Stimulated activated naive CD8-positive, alpha-beta T cell treated with anti-CD3 and anti-CD28 coated beads, Interleukin-15, amount 100 ng/mL, for 72 hours (primary cell): ENCODE measurements at regions not wholly inside any gene's neighbourhood (a gene's known extent, or its start where the extent isn't known, plus 50 kb on each side); places are given as distances from the start of the nearest gene placed in this dataset.
A peak's percentile ranks its signal among the peaks of the same experiment; 100 is the strongest.
"Not testable (repeated sequence)": the region's sequence is repeated elsewhere in the genome, so short reads cannot be mapped to it uniquely, and the experiment has no call there.

Experiments used
- ATAC-seq: fragments of 150-1000 bp; cut with Tn5 transposase; 2 replicates; pipeline ENCODE4 v1.10.0; 2021; ENCODE audit warnings: mild to moderate bottlenecking, moderate library complexity
- DNase-seq, 2 donors: peaks; one replicate each; pipeline ENCODE4 v3.0.0; 2021 to 2022
- H3K27ac Mint-ChIP-seq, 2 donors: one replicate each; pipeline ENCODE4 v1.8.0; 2022; ENCODE audit warnings: mild to moderate bottlenecking in 2 of 2, mixed read lengths in 2 of 2, moderate library complexity in 2 of 2
- H3K27me3 Mint-ChIP-seq: one replicate; pipeline ENCODE4 v1.8.0; 2022; ENCODE audit warnings: mixed read lengths
- H3K4me1 Mint-ChIP-seq: one replicate; pipeline ENCODE4 v1.8.0; 2022; ENCODE audit warnings: mild to moderate bottlenecking, mixed read lengths
- H3K4me3 Mint-ChIP-seq, 2 donors: one replicate each; pipeline ENCODE4 v1.8.0; 2022; ENCODE audit warnings: mild to moderate bottlenecking in 2 of 2, mixed read lengths in 2 of 2, moderate library complexity in 1 of 2
- H3K9me3 Mint-ChIP-seq, 2 donors: one replicate each; pipeline ENCODE4 v1.8.0; 2022; ENCODE audit warnings: mixed read lengths in 2 of 2

GRCh38 chr11:47928426-47928825 is 51.9 kb upstream of the PTPRJ start:
- H3K9me3 Mint-ChIP-seq, result no peaks in the 10 kb centered on the region
- H3K27ac Mint-ChIP-seq, result no peak overlapping the region
- peaks cover 21% of the 10 kb centered on the region for H3K4me1 Mint-ChIP-seq
- H3K27me3 Mint-ChIP-seq, result no peaks in the 10 kb centered on the region
- ATAC-seq (no peak), DNase-seq (no peak)
- H3K4me3 Mint-ChIP-seq, result no peak overlapping the region

GRCh38 chr11:47924184-47924691 is 56.1 kb upstream of the PTPRJ start:
- Mint-ChIP-seq H3K4me3 (no peak overlapping the region), H3K4me1 (peaks cover 40% of the 10 kb centered on the region), H3K27ac (no peak overlapping the region), H3K9me3 (no peaks in the 10 kb centered on the region), H3K27me3 (no peaks in the 10 kb centered on the region)
- ATAC-seq (no peak), DNase-seq (no peak)

- no peaks in the 10 kb centered on the region for H3K9me3 Mint-ChIP-seq
- ATAC-seq, result no peak
- DNase-seq, result no peak
- peak overlapping the region in 1 of 2 donors; percentile 54 for H3K27ac Mint-ChIP-seq
- H3K27me3 Mint-ChIP-seq, result no peaks in the 10 kb centered on the region
- H3K4me3 Mint-ChIP-seq, result no peak overlapping the region
- H3K4me1 Mint-ChIP-seq, result peaks cover 45% of the 10 kb centered on the region
Measured at GRCh38 chr11:47923667-47924066, 56.7 kb upstream of the PTPRJ start.

GRCh38 chr11:47921080-47921555 is 59.2 kb upstream of the PTPRJ start:
- not testable (repeated sequence) for H3K27me3 Mint-ChIP-seq, H3K9me3 Mint-ChIP-seq, ATAC-seq, DNase-seq
- H3K4me3 Mint-ChIP-seq, result peak overlapping the region; percentile 1 to 10
- peak overlapping the region; percentile 7 to 54 for H3K27ac Mint-ChIP-seq
- peaks cover 48% of the 10 kb centered on the region for H3K4me1 Mint-ChIP-seq

GRCh38 chr11:47918882-47919495 is 61.4 kb upstream of the PTPRJ start:
- Mint-ChIP-seq H3K9me3 (no peaks in the 10 kb centered on the region), H3K4me1 (peaks cover 49% of the 10 kb centered on the region), H3K4me3 (no peak overlapping the region), H3K27me3 (no peaks in the 10 kb centered on the region), H3K27ac (peak overlapping the region; percentile 44 to 56)
- no peak for DNase-seq
- ATAC-seq, result no peak

GRCh38 chr11:47918370-47918690 is 62.0 kb upstream of the PTPRJ start:
- no peak for DNase-seq
- no peaks in the 10 kb centered on the region for H3K27me3 Mint-ChIP-seq
- no peak overlapping the region for H3K4me3 Mint-ChIP-seq
- H3K9me3 Mint-ChIP-seq, result no peaks in the 10 kb centered on the region
- no peak for ATAC-seq
- peaks cover 48% of the 10 kb centered on the region for H3K4me1 Mint-ChIP-seq
- no peak overlapping the region for H3K27ac Mint-ChIP-seq

- no peak overlapping the region for H3K27ac Mint-ChIP-seq
- no peaks in the 10 kb centered on the region for H3K9me3 Mint-ChIP-seq
- H3K4me3 Mint-ChIP-seq, result no peak overlapping the region
- H3K4me1 Mint-ChIP-seq, result peaks cover 48% of the 10 kb centered on the region
- no peak for ATAC-seq
- DNase-seq, result no peak
- H3K27me3 Mint-ChIP-seq, result no peaks in the 10 kb centered on the region
Measured at GRCh38 chr11:47917599-47918369, 62.6 kb upstream of the PTPRJ start.

- DNase-seq, result no peak
- H3K4me1 Mint-ChIP-seq, result peaks cover 45% of the 10 kb centered on the region
- H3K27me3 Mint-ChIP-seq, result no peaks in the 10 kb centered on the region
Measured at GRCh38 chr11:47916361-47916841, 64.0 kb upstream of the PTPRJ start.

GRCh38 chr11:47915783-47916182 is 64.6 kb upstream of the PTPRJ start:
- peak overlapping the region in 1 of 2 donors; percentile 10 for H3K4me3 Mint-ChIP-seq
- DNase-seq, result no peak
- peaks cover 39% of the 10 kb centered on the region for H3K4me1 Mint-ChIP-seq

More at GRCh38 chr11:47916361-47916841, 64.0 kb upstream of the PTPRJ start:
- no peak for ATAC-seq
- Mint-ChIP-seq H3K9me3 (no peaks in the 10 kb centered on the region), H3K4me3 (no peak overlapping the region), H3K27ac (peak overlapping the region in 1 of 2 donors; percentile 4)

GRCh38 chr11:47915374-47915773 is 65.0 kb upstream of the PTPRJ start:
- ATAC-seq, result peak; percentile 39
- H3K27ac Mint-ChIP-seq, result peak overlapping the region in 1 of 2 donors; percentile 74
- H3K27me3 Mint-ChIP-seq, result no peaks in the 10 kb centered on the region
- H3K9me3 Mint-ChIP-seq, result no peaks in the 10 kb centered on the region
- H3K4me1 Mint-ChIP-seq, result peaks cover 35% of the 10 kb centered on the region
- no peak for DNase-seq
- H3K4me3 Mint-ChIP-seq, result peak overlapping the region in 1 of 2 donors; percentile 10

More at GRCh38 chr11:47915783-47916182, 64.6 kb upstream of the PTPRJ start:
- no peaks in the 10 kb centered on the region for H3K27me3 Mint-ChIP-seq
- H3K27ac Mint-ChIP-seq, result peak overlapping the region in 1 of 2 donors; percentile 4
- no peaks in the 10 kb centered on the region for H3K9me3 Mint-ChIP-seq
- ATAC-seq, result no peak

- Mint-ChIP-seq H3K9me3 (no peaks in the 10 kb centered on the region), H3K27me3 (no peaks in the 10 kb centered on the region), H3K4me1 (peaks cover 28% of the 10 kb centered on the region), H3K27ac (no peak overlapping the region), H3K4me3 (no peak overlapping the region)
- no peak for DNase-seq
- ATAC-seq, result no peak
Measured at GRCh38 chr11:47914743-47915142, 65.6 kb upstream of the PTPRJ start.

GRCh38 chr11:47913529-47914244 is 65.5 kb upstream of the NUP160 start:
- H3K27ac Mint-ChIP-seq, result peak overlapping the region in 1 of 2 donors; percentile 60
- ATAC-seq, result no peak
- H3K27me3 Mint-ChIP-seq, result no peaks in the 10 kb centered on the region
- peaks cover 18% of the 10 kb centered on the region for H3K4me1 Mint-ChIP-seq
- H3K4me3 Mint-ChIP-seq, result no peak overlapping the region
- DNase-seq, result no peak
- H3K9me3 Mint-ChIP-seq, result no peaks in the 10 kb centered on the region

GRCh38 chr11:47912843-47913437 is 64.8 kb upstream of the NUP160 start:
- H3K27ac Mint-ChIP-seq, result no peak overlapping the region
- ATAC-seq (no peak), DNase-seq (no peak)
- no peak overlapping the region for H3K4me3 Mint-ChIP-seq
- H3K27me3 Mint-ChIP-seq, result no peaks in the 10 kb centered on the region
- H3K9me3 Mint-ChIP-seq, result no peaks in the 10 kb centered on the region
- peaks cover 16% of the 10 kb centered on the region for H3K4me1 Mint-ChIP-seq

GRCh38 chr11:47911149-47911548 is 63.0 kb upstream of the NUP160 start:
- peaks cover 14% of the 10 kb centered on the region for H3K4me1 Mint-ChIP-seq
- H3K27ac Mint-ChIP-seq, result peak overlapping the region in 1 of 2 donors; percentile 47
- no peak overlapping the region for H3K4me3 Mint-ChIP-seq
- ATAC-seq (no peak), DNase-seq (no peak)
- no peaks in the 10 kb centered on the region for H3K27me3 Mint-ChIP-seq
- H3K9me3 Mint-ChIP-seq, result no peaks in the 10 kb centered on the region

GRCh38 chr11:47908198-47908597 is 60.0 kb upstream of the NUP160 start:
- ATAC-seq, result no peak
- Mint-ChIP-seq H3K4me1 (peaks cover 6% of the 10 kb centered on the region), H3K27ac (no peak overlapping the region), H3K9me3 (no peaks in the 10 kb centered on the region), H3K27me3 (no peaks in the 10 kb centered on the region), H3K4me3 (no peak overlapping the region)
- no peak for DNase-seq
